ENCODE measurements at regions not wholly inside any gene's neighbourhood (a gene's known extent, or its start where the extent isn't known, plus 50 kb on each side); places are given as distances from the start of the nearest gene placed in this dataset.
"Not testable (repeated sequence)": the region's sequence is repeated elsewhere in the genome, so short reads cannot be mapped to it uniquely, and the experiment has no call there.

GRCh38 chr20:29119684-29120083 is 2137.8 kb upstream of the DEFB115 start:
- not testable (repeated sequence) for TF ChIP-seq POLR2A, CTCF, POLR2AphosphoS5, EP300 (IDR thresholded peaks at IDR 0.05)
